ENCODE measurements at regions not wholly inside any gene's neighbourhood (a gene's known extent, or its start where the extent isn't known, plus 50 kb on each side); places are given as distances from the start of the nearest gene placed in this dataset.

GRCh38 chr16:64475627-64476351 lies 646.1 kb downstream of the CDH11 start:
- no peak for TF ChIP-seq CTCF (IDR thresholded peaks at IDR 0.05)

DNA sequence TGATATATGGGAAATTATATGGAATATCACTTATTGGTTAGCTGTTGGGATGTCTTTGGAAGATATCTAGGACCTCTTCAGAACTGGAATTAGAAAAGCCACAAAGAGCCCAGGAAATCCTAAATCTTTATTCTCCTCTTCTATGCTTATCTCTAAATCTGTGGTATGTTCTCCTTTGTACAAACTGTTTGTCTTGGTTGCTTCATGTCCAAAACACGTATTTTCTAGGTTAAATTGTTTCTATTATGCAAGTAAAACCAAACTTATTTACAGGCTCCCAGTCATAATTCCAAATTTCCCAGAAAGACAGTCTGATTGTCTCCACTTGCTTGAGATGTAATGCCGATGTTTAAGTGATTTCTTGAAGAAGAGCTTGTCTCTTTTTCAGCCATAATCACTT lies 650.9 kb downstream of the CDH11 start:
- intact Hi-C loops (cut with DNase I): no loop called here
- no peaks in the 10 kb centered on the region for H3K27me3 ChIP-seq
- no peak overlapping the region for H3K27ac ChIP-seq
- no peaks in the 10 kb centered on the region for H3K9me3 ChIP-seq
- TF ChIP-seq CTCF (IDR thresholded peaks at IDR 0.05): no peak
- ATAC-seq (no peak), DNase-seq (no peak)
- no peaks in the 10 kb centered on the region for H3K36me3 ChIP-seq
- H3K4me1 ChIP-seq: no peaks in the 10 kb centered on the region
- H3K4me3 ChIP-seq: no peak overlapping the region

More at GRCh38 chr16:64475627-64476351, 646.1 kb downstream of the CDH11 start:
- no peaks in the 10 kb centered on the region for H3K4me1 ChIP-seq
- H3K27ac ChIP-seq: peak overlapping the region; percentile 9
- H3K4me3 ChIP-seq: no peak overlapping the region
- H3K36me3 ChIP-seq: no peaks in the 10 kb centered on the region
- ATAC-seq (peak; percentile 54), DNase-seq (no peak)
- intact Hi-C loops (cut with DNase I): no loop called here
- H3K27me3 ChIP-seq: no peaks in the 10 kb centered on the region
- H3K9me3 ChIP-seq: no peaks in the 10 kb centered on the region

DNA sequence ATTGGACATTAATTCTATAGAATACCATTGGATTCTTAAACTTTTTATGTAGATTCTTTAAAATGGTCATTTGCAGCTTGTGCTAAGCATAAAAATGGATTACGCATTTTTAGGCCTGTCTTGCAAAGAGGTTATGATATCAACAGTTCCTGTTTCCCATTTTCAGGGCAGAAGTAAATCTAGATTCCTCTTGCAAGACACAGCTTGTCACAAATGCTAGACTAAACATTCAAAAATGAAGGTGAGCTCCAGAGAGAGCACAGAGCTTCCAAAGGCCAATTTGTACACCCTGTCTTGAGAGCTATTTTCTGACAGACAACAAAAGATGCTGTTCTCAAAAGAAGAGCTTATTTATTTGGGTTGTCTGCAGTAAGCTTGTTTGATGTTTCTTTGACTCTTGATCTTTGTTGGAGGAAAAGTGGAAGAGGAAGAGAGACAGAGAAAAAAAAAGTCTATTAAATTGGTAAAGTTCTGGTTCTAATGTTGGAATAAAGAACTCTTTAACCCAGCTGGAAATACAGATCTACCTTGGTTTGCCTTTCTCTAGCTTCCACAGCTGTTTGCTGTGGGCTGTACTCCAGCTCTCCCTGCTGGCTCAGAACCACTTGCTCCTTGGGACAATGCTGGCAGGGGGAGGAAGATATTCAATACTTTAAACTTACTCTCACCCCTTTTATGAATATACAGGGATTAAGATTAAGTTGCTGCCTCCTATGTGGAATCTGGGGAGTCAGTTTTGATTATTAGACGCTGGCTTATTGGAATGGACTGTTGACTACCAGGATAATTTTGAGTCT lies 651.8 kb downstream of the CDH11 start:
- no peaks in the 10 kb centered on the region for H3K4me1 ChIP-seq
- H3K4me3 ChIP-seq: no peak overlapping the region
- H3K36me3 ChIP-seq: no peaks in the 10 kb centered on the region
- DNase-seq: no peak
- no peak for TF ChIP-seq CTCF (IDR thresholded peaks at IDR 0.05)
- intact Hi-C loops (cut with DNase I): no loop called here
- no peaks in the 10 kb centered on the region for H3K9me3 ChIP-seq
- ATAC-seq: peak; percentile 20
- H3K27ac ChIP-seq: no peak overlapping the region
- H3K27me3 ChIP-seq: no peaks in the 10 kb centered on the region

GRCh38 chr16:64469351-64469750 lies 652.5 kb downstream of the CDH11 start:
- DNase-seq: no peak
- Histone ChIP-seq H3K4me3 (no peak overlapping the region), H3K27ac (no peak overlapping the region), H3K36me3 (no peaks in the 10 kb centered on the region), H3K27me3 (no peaks in the 10 kb centered on the region), H3K9me3 (no peaks in the 10 kb centered on the region), H3K4me1 (no peaks in the 10 kb centered on the region)
- ATAC-seq: no peak
- intact Hi-C loops (cut with DNase I): no loop called here
- TF ChIP-seq CTCF (IDR thresholded peaks at IDR 0.05): no peak

- ATAC-seq (no peak), DNase-seq (no peak)
- intact Hi-C loops (cut with DNase I): no loop called here
- Histone ChIP-seq H3K27me3 (no peaks in the 10 kb centered on the region), H3K4me1 (no peaks in the 10 kb centered on the region), H3K36me3 (no peaks in the 10 kb centered on the region), H3K27ac (no peak overlapping the region), H3K9me3 (no peaks in the 10 kb centered on the region), H3K4me3 (no peak overlapping the region)
- no peak for TF ChIP-seq CTCF (IDR thresholded peaks at IDR 0.05)
These were observed 653.3 kb downstream of the CDH11 start for GRCh38 chr16:64468515-64469090.

Measured in upper lobe of right lung (tissue), 1 donor.